GM21825 (cell line): ENCODE measurements at regions not wholly inside any gene's neighbourhood (a gene's known extent, or its start where the extent isn't known, plus 50 kb on each side); places are given as distances from the start of the nearest gene placed in this dataset.
"Not testable (repeated sequence)": the region's sequence is repeated elsewhere in the genome, so short reads cannot be mapped to it uniquely, and the experiment has no call there.

Experiments used
- ATAC-seq: cut with Tn5 transposase; IDR thresholded peaks from one replicate; pipeline ENCODE4 v1.9.1; 2021; ENCODE audit warnings: mild to moderate bottlenecking, moderate library complexity; ENCODE audit not compliant: unreplicated experiment

DNA sequence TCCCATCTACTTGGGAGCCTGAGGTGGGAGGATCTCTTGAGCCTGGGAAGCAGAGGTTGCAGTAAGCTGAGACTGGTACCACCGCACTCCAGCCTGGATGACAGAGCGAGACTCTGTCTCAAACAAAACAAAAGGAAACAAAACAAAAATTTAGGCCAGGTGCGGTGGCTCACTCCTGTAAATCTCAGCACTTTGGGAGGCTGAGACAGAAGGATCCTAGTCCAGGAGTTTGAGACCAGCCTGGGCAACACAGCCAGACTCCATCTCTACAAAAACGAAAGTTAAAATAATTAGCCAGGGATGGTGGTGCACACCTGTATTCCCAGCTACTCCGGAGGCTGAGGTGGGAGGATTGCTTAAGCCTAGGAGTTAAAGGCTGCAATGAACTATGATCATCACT is 183.2 kb upstream of the ZNF217 start:
- no peak for ATAC-seq

DNA sequence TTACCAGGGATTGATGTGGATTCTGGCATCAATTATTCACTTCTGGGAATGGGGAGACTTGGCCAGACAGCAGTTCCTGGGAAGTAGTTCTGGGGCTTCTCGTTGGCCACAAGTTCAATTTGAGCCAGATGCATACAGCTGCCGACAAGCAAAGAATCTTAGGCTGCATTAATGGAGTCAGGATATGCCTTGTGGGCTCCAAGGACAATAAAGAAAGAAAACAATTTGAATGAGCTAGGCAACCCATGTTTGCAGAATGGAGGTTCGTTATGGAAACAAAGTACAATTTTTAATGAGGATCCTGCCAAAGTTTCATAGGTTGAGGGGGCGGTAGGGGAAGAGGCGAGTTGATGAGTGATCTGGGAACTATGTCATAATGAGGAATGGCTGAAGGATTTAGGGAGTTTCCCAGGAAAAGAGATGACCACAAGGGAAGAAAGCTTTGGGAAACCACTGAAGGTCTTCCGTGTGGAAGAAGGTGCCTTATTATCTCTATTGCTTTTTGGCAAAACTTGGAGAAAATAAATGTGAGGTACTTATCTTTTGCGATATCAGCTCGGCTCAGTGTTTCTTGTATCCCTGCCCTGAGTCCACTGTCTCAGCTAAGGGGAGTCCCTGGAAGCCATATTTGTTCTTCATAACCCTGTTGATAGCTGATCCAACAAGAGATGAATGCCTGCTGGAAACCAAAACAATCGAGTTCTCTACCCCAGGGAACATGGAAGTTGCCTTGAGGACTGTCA is 181.0 kb upstream of the ZNF217 start:
- ATAC-seq: no peak

- ATAC-seq: no peak
Observed at GRCh38 chr20:53773792-53774401, 180.3 kb upstream of the ZNF217 start.

- not testable (repeated sequence) for ATAC-seq
Observed at GRCh38 chr20:53773066-53773791, 179.6 kb upstream of the ZNF217 start.

DNA sequence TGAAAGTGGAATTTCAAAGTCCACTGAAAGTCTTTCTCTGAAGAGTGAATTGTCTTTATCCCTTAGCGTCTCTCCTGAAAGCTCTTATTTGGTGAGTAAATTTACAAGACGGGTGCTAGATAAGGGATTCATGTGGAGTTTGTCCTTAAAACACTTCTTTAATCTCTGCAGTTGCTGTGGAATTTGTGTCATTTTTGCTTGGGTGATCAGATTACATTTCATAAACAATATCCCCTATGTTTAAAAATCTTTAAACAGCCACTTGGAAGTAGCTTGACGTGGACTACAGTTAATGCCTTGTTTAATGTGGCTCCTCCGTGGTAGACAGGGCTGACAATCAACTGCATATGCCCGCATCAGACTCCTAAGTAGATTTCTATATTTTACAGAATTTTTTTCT is 175.4 kb upstream of the ZNF217 start:
- ATAC-seq: no peak

GRCh38 chr20:53768329-53768728 is 174.7 kb upstream of the ZNF217 start:
- no peak for ATAC-seq

GRCh38 chr20:53767206-53767930 is 173.7 kb upstream of the ZNF217 start:
- peak; percentile 80 for ATAC-seq

GRCh38 chr20:53764415-53764800 is 170.8 kb upstream of the ZNF217 start:
- no peak for ATAC-seq

DNA sequence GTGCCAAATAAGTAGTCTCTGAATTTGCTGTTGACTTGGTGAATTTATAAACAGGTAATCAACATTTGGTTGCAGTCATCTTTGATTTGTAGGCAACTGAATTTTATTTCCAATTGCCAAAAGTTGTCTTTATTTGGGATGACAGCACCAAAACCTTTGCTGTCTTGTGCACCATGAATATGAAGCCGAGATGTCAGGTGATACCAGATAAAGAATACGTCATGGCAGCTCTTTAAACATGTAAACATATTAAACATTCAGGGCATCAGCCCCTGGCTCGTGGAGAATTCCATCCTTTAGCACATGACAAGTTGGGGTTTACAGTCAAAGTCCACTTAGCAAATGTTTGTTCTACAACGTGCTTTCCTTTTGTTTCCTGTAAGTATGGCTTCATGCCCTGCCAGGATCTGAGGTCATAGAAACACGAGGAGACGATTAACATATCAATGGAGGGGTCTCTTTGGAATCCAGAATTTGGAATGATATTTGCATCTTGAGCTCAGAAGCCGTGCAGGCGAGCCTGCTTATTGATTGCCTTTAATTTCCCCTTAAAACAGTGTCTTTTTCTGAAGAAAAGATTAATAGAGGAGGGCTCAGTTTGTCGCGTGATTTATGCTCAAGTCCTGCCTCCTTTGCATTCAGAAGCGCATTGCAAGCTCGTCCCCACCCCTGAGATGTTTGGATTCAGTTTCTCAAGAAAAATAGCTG is 170.2 kb upstream of the ZNF217 start:
- ATAC-seq: no peak

- not testable (repeated sequence) for ATAC-seq
Observed at GRCh38 chr20:53762423-53762798, 168.8 kb upstream of the ZNF217 start.

GRCh38 chr20:53760025-53760441 is 166.4 kb upstream of the ZNF217 start:
- ATAC-seq: no peak

DNA sequence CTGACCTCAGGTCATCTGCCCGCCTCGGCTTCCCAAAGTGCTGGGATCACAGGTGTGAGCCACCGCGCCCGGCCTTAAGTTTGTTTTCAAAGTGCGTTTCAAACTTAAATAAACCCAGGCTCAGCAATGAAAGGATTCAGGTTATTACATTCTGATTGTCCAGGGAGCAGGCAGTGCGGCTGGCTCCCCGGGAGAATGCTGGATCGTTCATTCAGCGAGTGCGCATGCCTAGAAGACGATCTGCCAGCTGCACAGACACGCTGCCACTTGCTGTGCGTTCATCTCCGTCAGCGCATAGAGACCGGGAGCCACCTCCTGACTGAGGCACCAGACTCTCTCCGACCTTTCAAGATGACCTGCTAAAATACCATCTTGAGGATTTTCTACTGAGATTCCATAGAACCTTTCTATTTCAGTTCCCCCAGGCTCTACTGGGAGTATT is 163.9 kb upstream of the ZNF217 start:
- ATAC-seq: no peak

DNA sequence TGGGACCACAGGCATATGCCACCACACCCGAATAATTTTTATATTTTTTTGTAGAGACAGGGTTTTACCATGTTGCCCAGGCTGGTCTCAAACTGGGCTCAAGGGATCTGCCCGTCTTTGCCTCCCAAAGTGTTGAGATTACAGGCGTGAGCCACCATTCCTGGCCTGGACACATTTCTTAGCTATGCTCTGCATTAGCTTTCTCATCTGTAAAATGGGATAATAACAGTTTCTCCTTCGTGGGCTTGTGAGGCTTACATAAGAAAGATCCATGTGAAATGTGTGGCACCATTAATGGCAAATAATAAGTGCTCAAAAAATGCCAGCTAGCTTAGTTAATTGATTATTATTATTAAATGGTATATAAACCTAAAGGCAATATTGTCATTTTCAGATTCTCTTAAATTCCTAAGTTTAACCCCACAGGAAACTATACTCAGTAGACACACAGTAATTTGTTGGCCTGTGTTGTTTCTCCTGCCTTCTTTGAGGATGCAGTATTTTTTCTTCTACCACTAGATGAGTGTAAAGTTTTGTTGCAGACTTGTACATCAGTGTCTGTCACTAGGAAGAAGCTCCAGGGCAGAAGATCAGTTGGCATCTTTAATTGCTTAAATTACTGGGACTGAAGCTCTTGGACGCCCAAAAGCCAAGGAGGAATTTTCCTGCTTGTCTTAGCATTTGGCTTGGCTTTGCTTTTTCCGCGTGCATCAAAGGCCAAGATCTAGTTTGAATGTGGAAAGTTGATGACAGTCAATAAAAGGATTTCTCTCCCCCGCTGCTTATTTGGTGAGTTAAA is 162.3 kb upstream of the ZNF217 start:
- ATAC-seq: no peak

DNA sequence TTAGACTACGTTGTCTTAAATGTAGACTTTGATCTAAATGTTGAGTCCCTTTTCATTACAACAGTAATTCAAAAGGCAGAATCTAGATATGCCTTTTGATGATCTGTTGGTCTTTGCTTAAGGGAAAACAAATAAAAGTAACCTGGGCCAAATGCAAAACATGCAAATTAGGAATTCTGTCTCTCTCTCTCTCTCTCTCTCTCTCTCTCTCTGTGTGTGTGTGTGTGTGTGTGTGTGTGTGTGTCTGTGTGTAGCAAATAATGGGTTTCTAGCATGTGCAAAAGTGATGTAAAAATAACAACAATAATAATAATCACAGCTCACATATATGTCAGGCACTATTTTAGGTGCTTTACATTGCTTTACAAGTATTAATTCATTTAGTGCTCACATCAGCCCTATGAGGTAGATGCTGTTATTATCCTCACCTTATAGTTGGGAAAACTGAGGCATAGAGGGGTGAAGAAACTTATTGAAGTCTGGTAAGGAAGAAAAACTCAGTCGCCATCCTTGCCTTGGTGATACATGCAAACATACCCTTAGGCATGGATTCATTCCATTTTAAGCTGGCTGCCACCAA is 160.3 kb upstream of the ZNF217 start:
- ATAC-seq: no peak

GRCh38 chr20:53752971-53753879 is 159.6 kb upstream of the ZNF217 start:
- no peak for ATAC-seq

DNA sequence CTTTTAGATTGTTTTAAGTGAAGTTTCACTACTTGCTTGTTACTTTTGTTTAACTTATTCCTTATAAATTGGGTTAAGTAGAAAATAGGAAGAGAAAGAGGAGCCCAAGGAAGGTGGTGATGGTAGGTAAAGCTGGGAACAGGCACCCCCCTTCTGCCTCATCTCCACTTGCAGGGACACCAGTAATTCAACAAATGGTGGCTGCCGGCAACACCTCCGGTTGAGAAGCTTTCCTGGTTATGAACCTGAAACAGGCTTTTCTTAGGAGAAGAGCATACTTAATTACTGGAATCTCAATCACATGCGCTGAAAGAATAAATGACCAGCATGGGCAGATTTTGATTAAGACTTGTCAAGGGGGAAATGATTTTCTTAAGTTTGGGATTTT is 158.9 kb upstream of the ZNF217 start:
- no peak for ATAC-seq

DNA sequence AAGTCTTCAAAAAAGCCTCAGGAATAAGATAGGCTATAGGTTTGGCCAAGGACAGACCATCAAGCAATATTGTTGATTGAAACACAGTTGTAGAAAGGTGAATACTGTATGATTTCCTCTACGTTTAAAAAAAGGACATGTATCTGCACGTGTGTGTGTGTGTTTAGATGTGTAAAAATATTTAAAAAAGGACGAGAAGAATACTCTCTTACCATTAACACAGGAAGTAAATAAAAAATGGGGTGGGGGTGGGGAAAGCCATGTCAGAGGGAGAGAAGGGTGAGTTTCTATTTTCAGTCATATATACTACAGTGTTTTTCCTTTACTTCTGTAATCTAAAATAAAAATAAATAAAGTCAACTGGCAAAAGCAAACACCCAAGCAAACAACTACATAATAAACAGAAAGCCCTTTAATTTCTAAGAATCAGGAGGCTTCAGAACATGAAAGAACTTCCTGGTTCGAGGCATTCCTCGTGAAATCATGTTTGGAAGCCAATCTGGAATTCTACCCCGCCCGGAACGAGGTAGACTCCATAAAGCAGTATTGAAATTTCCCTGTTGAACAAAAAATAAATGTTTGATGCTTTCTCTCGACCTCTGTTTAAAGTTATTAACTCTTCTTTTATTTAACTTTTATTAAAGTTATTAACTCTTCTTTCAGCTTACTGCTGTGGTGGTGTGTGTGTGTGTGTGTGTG is 158.1 kb upstream of the ZNF217 start:
- ATAC-seq: no peak
